ENCODE measurements at regions not wholly inside any gene's neighbourhood (a gene's known extent, or its start where the extent isn't known, plus 50 kb on each side); places are given as distances from the start of the nearest gene placed in this dataset.

GRCh38 chr3:144556392-144556791 is 584.8 kb downstream of the DIPK2A start:
- TF ChIP-seq ZFX (IDR thresholded peaks at IDR 0.05; ENCODE audit: borderline replicate concordance) = no peak
- no peak for TF ChIP-seq CTCF (IDR thresholded peaks at IDR 0.05)

DNA sequence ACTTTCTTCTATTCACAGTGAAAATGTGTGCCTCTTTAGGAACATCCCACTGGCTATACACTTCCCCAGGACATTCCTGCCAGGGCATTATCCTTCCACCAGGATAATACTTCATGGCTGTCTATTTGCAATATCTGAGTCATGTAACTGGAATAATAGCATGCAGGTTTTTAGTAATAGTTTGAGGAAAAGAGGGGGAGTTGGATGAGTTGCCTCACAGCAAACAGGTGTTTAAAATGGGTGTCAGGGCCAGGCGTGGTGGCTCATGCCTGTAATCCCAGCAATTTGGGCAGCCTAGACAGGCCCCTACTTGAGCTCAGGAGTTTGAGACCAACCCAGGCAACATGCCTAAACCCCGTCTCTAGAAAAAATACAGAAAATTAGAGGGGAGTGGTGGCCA is 585.9 kb downstream of the DIPK2A start:
- TF ChIP-seq ZFX (IDR thresholded peaks at IDR 0.05; ENCODE audit: borderline replicate concordance) (no peak), CTCF (IDR thresholded peaks at IDR 0.05) (no peak)
- no peak overlapping the region for H3K27ac ChIP-seq

More at GRCh38 chr3:144556392-144556791, 584.8 kb downstream of the DIPK2A start:
- H3K27ac ChIP-seq = no peak overlapping the region

GRCh38 chr3:144564011-144564410 is 592.4 kb downstream of the DIPK2A start:
- TF ChIP-seq CTCF (IDR thresholded peaks at IDR 0.05) (no peak), ZFX (IDR thresholded peaks at IDR 0.05; ENCODE audit: borderline replicate concordance) (no peak)

DNA sequence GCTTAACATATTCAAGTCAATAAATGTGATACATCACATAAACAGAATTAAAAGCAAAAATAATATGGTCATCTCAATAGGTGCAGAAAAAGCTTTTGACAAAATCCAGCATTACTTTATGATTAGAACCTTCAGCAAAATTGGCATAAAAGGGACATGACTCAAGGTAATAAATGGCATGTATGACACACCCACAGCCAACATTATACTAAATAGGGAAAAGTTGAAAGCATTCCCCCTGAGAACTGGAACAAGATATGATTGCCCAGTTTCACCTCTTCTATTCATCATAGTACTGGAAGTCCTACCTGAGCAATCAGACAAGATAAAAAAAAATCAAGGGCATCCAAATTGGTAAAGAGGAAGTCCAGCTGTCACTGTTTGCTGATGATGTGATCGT is 594.7 kb downstream of the DIPK2A start:
- no peak for TF ChIP-seq CTCF (IDR thresholded peaks at IDR 0.05)
- TF ChIP-seq ZFX (IDR thresholded peaks at IDR 0.05; ENCODE audit: borderline replicate concordance) = no peak
- no peak overlapping the region for H3K27ac ChIP-seq

More at GRCh38 chr3:144564011-144564410, 592.4 kb downstream of the DIPK2A start:
- no peak overlapping the region for H3K27ac ChIP-seq

DNA sequence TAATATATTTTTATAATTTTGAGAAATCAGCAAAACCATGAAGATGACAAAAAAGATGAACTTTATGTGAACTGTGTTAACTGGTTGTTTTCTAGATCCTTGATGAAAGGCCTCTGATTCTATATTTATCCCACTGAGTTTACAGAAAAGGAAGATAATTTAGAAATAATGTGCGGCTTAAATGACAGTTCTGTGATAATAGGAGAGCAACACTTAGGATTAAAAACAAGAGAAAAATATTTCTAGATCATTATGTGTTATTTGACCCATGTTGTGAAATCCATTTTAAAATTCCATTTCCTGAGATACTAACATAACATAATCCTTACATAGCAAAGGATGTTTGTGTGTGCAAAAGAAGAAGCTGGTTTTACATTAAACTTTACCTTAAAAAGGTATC is 598.0 kb downstream of the DIPK2A start:
- H3K27ac ChIP-seq = no peak overlapping the region
- TF ChIP-seq CTCF (IDR thresholded peaks at IDR 0.05) (no peak), ZFX (IDR thresholded peaks at IDR 0.05; ENCODE audit: borderline replicate concordance) (no peak)

DNA sequence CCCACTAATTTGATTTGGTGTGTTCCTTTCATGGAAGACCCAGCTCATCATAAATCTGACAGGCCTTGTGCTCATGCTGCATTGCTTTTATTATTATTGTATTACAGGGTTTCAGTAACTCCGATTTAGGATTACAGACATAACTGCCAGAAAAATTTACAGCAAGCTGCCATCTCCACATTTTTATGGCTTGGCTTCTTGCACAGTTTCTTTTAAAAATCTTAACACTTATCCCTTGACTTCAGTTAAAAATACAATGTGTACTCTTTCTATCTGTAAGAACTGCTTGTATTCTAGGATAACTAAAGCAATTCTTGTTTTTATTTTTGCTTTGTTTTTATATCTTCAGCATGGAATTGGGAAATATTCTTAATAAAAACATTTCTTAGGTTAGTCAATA is 612.2 kb downstream of the DIPK2A start:
- no peak overlapping the region for H3K27ac ChIP-seq
- TF ChIP-seq ZFX (IDR thresholded peaks at IDR 0.05; ENCODE audit: borderline replicate concordance) = no peak
- no peak for TF ChIP-seq CTCF (IDR thresholded peaks at IDR 0.05)

DNA sequence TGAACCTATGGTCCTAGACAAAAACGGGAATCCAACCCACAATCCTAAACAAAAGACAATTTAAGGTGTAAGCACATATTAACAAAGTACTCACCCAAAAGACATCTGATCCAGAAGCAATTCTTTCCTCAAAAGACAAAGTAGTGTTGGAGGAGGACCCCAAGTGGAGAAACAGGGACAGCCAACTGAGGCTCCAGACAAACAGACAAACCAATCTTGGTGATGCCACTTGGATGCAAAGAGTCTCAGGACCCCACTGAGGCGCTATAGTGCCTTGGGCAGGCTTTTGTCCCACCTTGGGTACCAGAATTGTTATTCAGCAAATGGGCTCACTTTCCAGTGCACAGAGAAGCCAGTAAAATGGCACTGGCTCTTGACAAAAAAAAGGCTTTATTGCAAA is 613.8 kb downstream of the DIPK2A start:
- TF ChIP-seq CTCF (IDR thresholded peaks at IDR 0.05) (no peak), ZFX (IDR thresholded peaks at IDR 0.05; ENCODE audit: borderline replicate concordance) (no peak)
- no peak overlapping the region for H3K27ac ChIP-seq

Data from 22Rv1 (cell line).